Ishikawa (cell line): ENCODE measurements at regions not wholly inside any gene's neighbourhood (a gene's known extent, or its start where the extent isn't known, plus 50 kb on each side); places are given as distances from the start of the nearest gene placed in this dataset.

Experiments used
- CEBPB ChIP-seq: IDR thresholded peaks from 2 replicates; pipeline ENCODE4 v1.6.1; 2012
- CREB1 ChIP-seq: IDR thresholded peaks from 2 replicates; pipeline ENCODE4 v1.6.1; 2012; ENCODE audit warnings: low read depth
- EGR1 ChIP-seq: IDR thresholded peaks from 2 replicates; pipeline ENCODE4 v1.6.1; 2012
- EP300 ChIP-seq: IDR thresholded peaks from 2 replicates; pipeline ENCODE4 v1.6.1; 2012; ENCODE audit warnings: borderline replicate concordance
- FOXM1 ChIP-seq: IDR thresholded peaks from 2 replicates; pipeline ENCODE4 v1.6.1; 2012; ENCODE audit warnings: low read depth, borderline replicate concordance
- NFIC ChIP-seq: IDR thresholded peaks from 2 replicates; pipeline ENCODE4 v1.6.1; 2012
- RAD21 ChIP-seq: IDR thresholded peaks from 2 replicates; pipeline ENCODE4 v1.6.1; 2012; ENCODE audit warnings: low read depth
- TAF1 ChIP-seq: IDR thresholded peaks from 2 replicates; pipeline ENCODE4 v1.6.1; 2012; ENCODE audit warnings: low read depth, mild to moderate bottlenecking
- TCF12 ChIP-seq: IDR thresholded peaks from 2 replicates; pipeline ENCODE4 v1.6.1; 2012; ENCODE audit warnings: low read depth
- TEAD4 ChIP-seq: IDR thresholded peaks from 2 replicates; pipeline ENCODE4 v1.6.1; 2012
- YY1 ChIP-seq: IDR thresholded peaks from 2 replicates; pipeline ENCODE4 v1.6.1; 2012; ENCODE audit warnings: low read depth
- ZBTB7A ChIP-seq: IDR thresholded peaks from 2 replicates; pipeline ENCODE4 v1.6.1; 2012; ENCODE audit warnings: low read depth
- TF ChIP-seq, protein P1 (sequence below): IDR thresholded peaks from 2 replicates; pipeline ENCODE4 v1.6.1; 2012
- TF ChIP-seq, protein P2 (sequence below): IDR thresholded peaks from 2 replicates; pipeline ENCODE4 v1.6.1; 2012
- TF ChIP-seq, protein P3 (sequence below): IDR thresholded peaks from 2 replicates; pipeline ENCODE4 v1.6.1; 2012; ENCODE audit warnings: low read depth, mild to moderate bottlenecking

DNA sequence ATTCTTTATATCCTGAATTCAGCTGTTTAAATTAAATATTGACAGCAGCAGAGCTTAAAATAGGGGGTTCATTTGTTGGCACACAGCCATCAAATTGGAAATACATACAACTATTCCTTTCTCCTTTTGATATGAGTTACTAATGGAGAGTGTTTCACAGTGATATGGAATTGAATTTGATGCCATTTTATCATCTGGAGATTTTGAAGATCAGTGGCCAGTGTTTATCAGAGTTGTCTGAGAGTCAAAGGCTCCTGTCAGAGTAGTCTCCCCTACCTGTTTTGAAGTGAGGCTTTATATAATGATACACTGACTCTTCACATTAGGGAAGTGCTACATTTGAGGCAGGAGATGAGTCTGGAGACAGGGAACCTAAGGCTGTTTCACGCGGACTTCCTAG, 1286.3 kb downstream of the TECRL start:
- no peak for TF ChIP-seq FOXM1
- TF ChIP-seq CREB1, result no peak
- no peak for TF ChIP-seq TAF1
- TF ChIP-seq NFIC, result no peak
- no peak for TF ChIP-seq YY1
- TF ChIP-seq, protein P1, sequence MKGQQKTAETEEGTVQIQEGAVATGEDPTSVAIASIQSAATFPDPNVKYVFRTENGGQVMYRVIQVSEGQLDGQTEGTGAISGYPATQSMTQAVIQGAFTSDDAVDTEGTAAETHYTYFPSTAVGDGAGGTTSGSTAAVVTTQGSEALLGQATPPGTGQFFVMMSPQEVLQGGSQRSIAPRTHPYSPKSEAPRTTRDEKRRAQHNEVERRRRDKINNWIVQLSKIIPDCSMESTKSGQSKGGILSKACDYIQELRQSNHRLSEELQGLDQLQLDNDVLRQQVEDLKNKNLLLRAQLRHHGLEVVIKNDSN, result no peak
- TF ChIP-seq, protein P2, sequence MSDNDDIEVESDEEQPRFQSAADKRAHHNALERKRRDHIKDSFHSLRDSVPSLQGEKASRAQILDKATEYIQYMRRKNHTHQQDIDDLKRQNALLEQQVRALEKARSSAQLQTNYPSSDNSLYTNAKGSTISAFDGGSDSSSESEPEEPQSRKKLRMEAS, result no peak
- no peak for TF ChIP-seq EGR1
- no peak for TF ChIP-seq RAD21
- no peak for TF ChIP-seq EP300
- TF ChIP-seq TCF12, result no peak
- no peak for TF ChIP-seq TEAD4
- TF ChIP-seq, protein P3, sequence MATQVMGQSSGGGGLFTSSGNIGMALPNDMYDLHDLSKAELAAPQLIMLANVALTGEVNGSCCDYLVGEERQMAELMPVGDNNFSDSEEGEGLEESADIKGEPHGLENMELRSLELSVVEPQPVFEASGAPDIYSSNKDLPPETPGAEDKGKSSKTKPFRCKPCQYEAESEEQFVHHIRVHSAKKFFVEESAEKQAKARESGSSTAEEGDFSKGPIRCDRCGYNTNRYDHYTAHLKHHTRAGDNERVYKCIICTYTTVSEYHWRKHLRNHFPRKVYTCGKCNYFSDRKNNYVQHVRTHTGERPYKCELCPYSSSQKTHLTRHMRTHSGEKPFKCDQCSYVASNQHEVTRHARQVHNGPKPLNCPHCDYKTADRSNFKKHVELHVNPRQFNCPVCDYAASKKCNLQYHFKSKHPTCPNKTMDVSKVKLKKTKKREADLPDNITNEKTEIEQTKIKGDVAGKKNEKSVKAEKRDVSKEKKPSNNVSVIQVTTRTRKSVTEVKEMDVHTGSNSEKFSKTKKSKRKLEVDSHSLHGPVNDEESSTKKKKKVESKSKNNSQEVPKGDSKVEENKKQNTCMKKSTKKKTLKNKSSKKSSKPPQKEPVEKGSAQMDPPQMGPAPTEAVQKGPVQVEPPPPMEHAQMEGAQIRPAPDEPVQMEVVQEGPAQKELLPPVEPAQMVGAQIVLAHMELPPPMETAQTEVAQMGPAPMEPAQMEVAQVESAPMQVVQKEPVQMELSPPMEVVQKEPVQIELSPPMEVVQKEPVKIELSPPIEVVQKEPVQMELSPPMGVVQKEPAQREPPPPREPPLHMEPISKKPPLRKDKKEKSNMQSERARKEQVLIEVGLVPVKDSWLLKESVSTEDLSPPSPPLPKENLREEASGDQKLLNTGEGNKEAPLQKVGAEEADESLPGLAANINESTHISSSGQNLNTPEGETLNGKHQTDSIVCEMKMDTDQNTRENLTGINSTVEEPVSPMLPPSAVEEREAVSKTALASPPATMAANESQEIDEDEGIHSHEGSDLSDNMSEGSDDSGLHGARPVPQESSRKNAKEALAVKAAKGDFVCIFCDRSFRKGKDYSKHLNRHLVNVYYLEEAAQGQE, result no peak
- no peak for TF ChIP-seq CEBPB
- no peak for TF ChIP-seq ZBTB7A

DNA sequence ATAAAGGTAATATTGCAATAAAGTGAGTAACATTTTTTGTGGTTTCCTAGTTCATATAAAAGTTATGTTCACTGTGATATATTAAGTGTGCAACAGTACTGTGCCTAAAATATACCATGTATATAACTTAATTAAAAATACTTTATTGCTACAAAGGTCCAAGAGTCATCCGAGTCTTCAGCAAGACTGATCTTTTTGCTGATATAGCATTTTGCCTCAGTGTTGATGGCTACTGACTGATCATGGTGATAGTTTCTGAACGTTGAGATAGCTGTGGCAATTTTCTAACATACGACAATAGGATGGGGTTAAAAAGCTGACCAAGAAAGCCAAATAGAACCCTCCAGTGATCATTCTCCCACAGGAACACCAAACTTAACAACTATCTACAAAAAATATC, 1302.7 kb downstream of the TECRL start:
- TF ChIP-seq YY1 (no peak), RAD21 (no peak), CEBPB (no peak), ZBTB7A (no peak), FOXM1 (no peak), TAF1 (no peak), NFIC (no peak), CREB1 (no peak), TCF12 (no peak), EGR1 (no peak), EP300 (no peak), TEAD4 (no peak)
- TF ChIP-seq, protein P2, result no peak
- TF ChIP-seq, protein P3, result no peak
- TF ChIP-seq, protein P1, result no peak

DNA sequence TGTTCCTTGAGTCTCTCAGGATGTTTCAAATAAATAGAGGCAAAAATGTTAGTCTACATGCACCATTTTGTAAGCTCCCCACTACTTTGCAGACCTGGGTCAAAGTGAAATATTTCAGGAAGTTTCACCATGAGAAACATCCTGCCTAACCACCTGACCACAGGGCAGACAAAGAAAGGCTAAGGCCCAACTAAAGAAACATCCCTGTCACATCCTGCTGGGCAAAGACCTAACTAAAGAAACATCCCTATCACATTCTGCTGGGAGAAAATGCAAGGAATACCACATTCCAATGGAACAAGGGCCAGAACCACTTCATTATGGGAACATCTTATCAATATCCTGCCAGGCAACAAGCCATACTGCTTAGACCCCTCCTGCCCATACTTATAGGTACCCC, 1303.4 kb downstream of the TECRL start:
- TF ChIP-seq CREB1 (no peak), YY1 (no peak), TAF1 (no peak), NFIC (no peak), CEBPB (no peak), TEAD4 (no peak), RAD21 (no peak)
- TF ChIP-seq, protein P3, result no peak
- TF ChIP-seq, protein P2, result no peak
- TF ChIP-seq, protein P1, result no peak

DNA sequence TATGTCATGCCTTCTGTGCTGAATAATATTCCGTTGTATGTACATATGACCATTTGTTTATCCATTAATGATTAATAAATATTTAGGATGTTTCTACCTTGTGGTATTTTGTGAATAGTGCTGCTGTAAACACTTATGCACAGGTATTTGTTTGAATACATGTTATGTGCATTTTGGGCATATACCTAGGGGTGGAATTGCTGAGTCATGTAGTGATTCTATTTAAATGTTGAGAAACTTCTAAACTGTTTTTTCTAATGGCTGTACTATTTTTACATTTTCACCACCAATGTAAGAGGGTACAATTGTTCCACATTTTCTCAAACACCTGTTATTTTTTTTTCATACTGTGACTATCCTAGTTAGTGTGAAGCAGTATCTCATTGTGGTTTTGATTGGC, 1318.6 kb downstream of the TECRL start:
- TF ChIP-seq RAD21, result no peak
- TF ChIP-seq, protein P1, result no peak
- no peak for TF ChIP-seq NFIC
- TF ChIP-seq, protein P2, result no peak
- no peak for TF ChIP-seq YY1
- TF ChIP-seq TEAD4, result no peak
- no peak for TF ChIP-seq TCF12
- TF ChIP-seq ZBTB7A, result no peak
- TF ChIP-seq CREB1, result no peak
- TF ChIP-seq TAF1, result no peak
- TF ChIP-seq, protein P3, result no peak
- no peak for TF ChIP-seq EP300
- TF ChIP-seq FOXM1, result no peak
- no peak for TF ChIP-seq EGR1
- no peak for TF ChIP-seq CEBPB
